Glutamatergic neuron (in vitro differentiated cells): ENCODE measurements at regions not wholly inside any gene's neighbourhood (a gene's known extent, or its start where the extent isn't known, plus 50 kb on each side); places are given as distances from the start of the nearest gene placed in this dataset.
"Not testable (repeated sequence)": the region's sequence is repeated elsewhere in the genome, so short reads cannot be mapped to it uniquely, and the experiment has no call there.

Source experiments
- DNase-seq: peaks from one replicate; pipeline ENCODE4 v3.0.0; 2022
- H3K27ac Mint-ChIP-seq: one replicate; pipeline ENCODE4 v1.8.0; 2020; ENCODE audit warnings: mild to moderate bottlenecking, mixed read lengths, inconsistent platforms; ENCODE audit not compliant: unreplicated experiment
- H3K27me3 Mint-ChIP-seq: one replicate; pipeline ENCODE4 v1.8.0; 2020; ENCODE audit warnings: mild to moderate bottlenecking, moderate library complexity, mixed read lengths, inconsistent platforms; ENCODE audit not compliant: unreplicated experiment
- H3K36me3 Mint-ChIP-seq: one replicate; pipeline ENCODE4 v1.8.0; 2020; ENCODE audit warnings: mild to moderate bottlenecking, mixed read lengths, inconsistent platforms; ENCODE audit not compliant: unreplicated experiment
- H3K4me1 Mint-ChIP-seq: one replicate; pipeline ENCODE4 v1.8.0; 2020; ENCODE audit warnings: mild to moderate bottlenecking, low read depth, mixed read lengths, inconsistent platforms; ENCODE audit not compliant: unreplicated experiment
- H3K4me3 Mint-ChIP-seq: one replicate; pipeline ENCODE4 v1.8.0; 2020; ENCODE audit warnings: mild to moderate bottlenecking, mixed read lengths, inconsistent platforms; ENCODE audit not compliant: unreplicated experiment
- H3K9me3 Mint-ChIP-seq: one replicate; pipeline ENCODE4 v1.8.0; 2020; ENCODE audit warnings: mild to moderate bottlenecking, moderate library complexity, mixed read lengths, inconsistent platforms; ENCODE audit not compliant: unreplicated experiment
- CTCF ChIP-seq: fragments of 200-600 bp; sonication (generic); IDR thresholded peaks from one replicate; pipeline ENCODE4 v1.5.0; 2021; ENCODE audit not compliant: partially characterized antibody, unreplicated experiment

- no peak overlapping the region for H3K27ac Mint-ChIP-seq
- H3K9me3 Mint-ChIP-seq: peaks cover 5% of the 10 kb centered on the region
- no peak overlapping the region for H3K4me3 Mint-ChIP-seq
- H3K36me3 Mint-ChIP-seq: peaks cover 4% of the 10 kb centered on the region
- peaks cover 2% of the 10 kb centered on the region for H3K27me3 Mint-ChIP-seq
- no peak for DNase-seq
- TF ChIP-seq CTCF: no peak
- peaks cover 5% of the 10 kb centered on the region for H3K4me1 Mint-ChIP-seq
Measured at GRCh38 chr18:76604935-76605240, 109.8 kb upstream of the ZNF516 start.

GRCh38 chr18:76604108-76604934 is 109.3 kb upstream of the ZNF516 start:
- peaks cover 5% of the 10 kb centered on the region for H3K9me3 Mint-ChIP-seq
- H3K27me3 Mint-ChIP-seq: no peaks in the 10 kb centered on the region
- TF ChIP-seq CTCF: no peak
- peaks cover 4% of the 10 kb centered on the region for H3K36me3 Mint-ChIP-seq
- H3K4me3 Mint-ChIP-seq: no peak overlapping the region
- peaks cover 5% of the 10 kb centered on the region for H3K4me1 Mint-ChIP-seq
- H3K27ac Mint-ChIP-seq: no peak overlapping the region
- no peak for DNase-seq

GRCh38 chr18:76602191-76602590 is 107.1 kb upstream of the ZNF516 start:
- peaks cover 4% of the 10 kb centered on the region for H3K36me3 Mint-ChIP-seq
- H3K27me3 Mint-ChIP-seq: no peaks in the 10 kb centered on the region
- H3K9me3 Mint-ChIP-seq: peaks cover 5% of the 10 kb centered on the region
- no peak overlapping the region for H3K4me3 Mint-ChIP-seq
- H3K27ac Mint-ChIP-seq: no peak overlapping the region
- TF ChIP-seq CTCF: no peak
- no peak for DNase-seq
- H3K4me1 Mint-ChIP-seq: peaks cover 5% of the 10 kb centered on the region

- not testable (repeated sequence) for DNase-seq, H3K4me1 Mint-ChIP-seq, H3K27me3 Mint-ChIP-seq, H3K9me3 Mint-ChIP-seq, H3K4me3 Mint-ChIP-seq, H3K27ac Mint-ChIP-seq, H3K36me3 Mint-ChIP-seq
Measured at GRCh38 chr18:76600076-76600475, 105.0 kb upstream of the ZNF516 start.

GRCh38 chr18:76594966-76595365 is 99.9 kb upstream of the ZNF516 start:
- Mint-ChIP-seq H3K27me3 (no peaks in the 10 kb centered on the region), H3K9me3 (no peaks in the 10 kb centered on the region), H3K4me3 (no peak overlapping the region), H3K27ac (no peak overlapping the region), H3K4me1 (no peaks in the 10 kb centered on the region), H3K36me3 (no peaks in the 10 kb centered on the region)
- DNase-seq: no peak
- no peak for TF ChIP-seq CTCF
